ENCODE measurements at regions not wholly inside any gene's neighbourhood (a gene's known extent, or its start where the extent isn't known, plus 50 kb on each side); places are given as distances from the start of the nearest gene placed in this dataset.
A peak's percentile ranks its signal among the peaks of the same experiment; 100 is the strongest.
"Not testable (repeated sequence)": the region's sequence is repeated elsewhere in the genome, so short reads cannot be mapped to it uniquely, and the experiment has no call there.

GRCh38 chr5:112034421-112034979 lies 277.5 kb upstream of the NREP start:
- no peak for FAIRE-seq

DNA sequence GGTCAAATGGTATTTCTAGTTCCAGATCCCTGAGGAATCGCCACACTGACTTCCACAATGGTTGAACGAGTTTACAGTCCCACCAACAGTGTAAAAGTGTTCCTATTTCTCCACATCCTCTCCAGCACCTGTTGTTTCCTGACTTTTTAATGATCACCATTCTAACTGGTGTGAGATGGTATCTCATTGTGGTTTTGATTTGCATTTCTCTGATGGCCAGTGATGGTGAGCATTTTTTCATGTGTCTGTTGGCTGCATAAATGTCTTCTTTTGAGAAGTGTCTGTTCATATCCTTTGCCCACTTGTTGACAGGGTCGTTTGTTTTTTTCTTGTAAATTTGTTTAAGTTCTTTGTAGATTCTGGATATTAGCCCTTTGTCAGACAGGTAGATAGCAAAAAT lies 269.9 kb upstream of the NREP start:
- FAIRE-seq = not testable (repeated sequence)

More at GRCh38 chr5:112034421-112034979, 277.5 kb upstream of the NREP start:
- DNase-seq (ENCODE audit: extremely low spot score, insufficient read length, low read depth) = no peak

GRCh38 chr5:112025757-112026156 lies 268.8 kb upstream of the NREP start:
- FAIRE-seq (no peak), DNase-seq (ENCODE audit: extremely low spot score, insufficient read length, low read depth) (no peak)

More for the DNA sequence above, 269.9 kb upstream of the NREP start:
- DNase-seq (ENCODE audit: extremely low spot score, insufficient read length, low read depth) = not testable (repeated sequence)

GRCh38 chr5:112024769-112025168 lies 267.8 kb upstream of the NREP start:
- DNase-seq (ENCODE audit: extremely low spot score, insufficient read length, low read depth) (no peak), FAIRE-seq (no peak)

GRCh38 chr5:112024221-112024620 lies 267.2 kb upstream of the NREP start:
- FAIRE-seq (no peak), DNase-seq (ENCODE audit: extremely low spot score, insufficient read length, low read depth) (no peak)

GRCh38 chr5:112023766-112024165 lies 266.8 kb upstream of the NREP start:
- no peak for DNase-seq (ENCODE audit: extremely low spot score, insufficient read length, low read depth)

DNA sequence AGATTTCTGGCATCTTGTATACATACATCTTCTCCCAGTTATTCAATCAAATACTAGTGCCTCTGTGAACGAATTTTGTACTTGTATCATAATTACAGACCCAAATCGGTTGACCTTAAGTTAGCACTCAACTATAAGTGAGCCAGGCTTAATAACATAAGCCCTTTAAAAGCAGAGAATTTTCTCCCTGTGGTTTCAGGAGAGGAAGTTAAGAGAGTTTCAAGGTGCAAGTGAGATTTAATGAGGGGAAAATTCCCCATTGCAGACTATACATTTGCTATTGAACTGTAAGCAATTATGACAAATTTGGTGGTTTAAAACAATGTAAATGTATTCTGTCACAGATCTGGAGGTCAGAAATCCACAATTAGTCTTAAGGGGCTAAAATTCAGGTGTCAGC lies 261.9 kb upstream of the NREP start:
- peak; percentile 65 for FAIRE-seq
- no peak for DNase-seq (ENCODE audit: extremely low spot score, insufficient read length, low read depth)

More at GRCh38 chr5:112023766-112024165, 266.8 kb upstream of the NREP start:
- FAIRE-seq = no peak

GRCh38 chr5:112016980-112017379 lies 260.0 kb upstream of the NREP start:
- no peak for FAIRE-seq
- no peak for DNase-seq (ENCODE audit: extremely low spot score, insufficient read length, low read depth)

DNA sequence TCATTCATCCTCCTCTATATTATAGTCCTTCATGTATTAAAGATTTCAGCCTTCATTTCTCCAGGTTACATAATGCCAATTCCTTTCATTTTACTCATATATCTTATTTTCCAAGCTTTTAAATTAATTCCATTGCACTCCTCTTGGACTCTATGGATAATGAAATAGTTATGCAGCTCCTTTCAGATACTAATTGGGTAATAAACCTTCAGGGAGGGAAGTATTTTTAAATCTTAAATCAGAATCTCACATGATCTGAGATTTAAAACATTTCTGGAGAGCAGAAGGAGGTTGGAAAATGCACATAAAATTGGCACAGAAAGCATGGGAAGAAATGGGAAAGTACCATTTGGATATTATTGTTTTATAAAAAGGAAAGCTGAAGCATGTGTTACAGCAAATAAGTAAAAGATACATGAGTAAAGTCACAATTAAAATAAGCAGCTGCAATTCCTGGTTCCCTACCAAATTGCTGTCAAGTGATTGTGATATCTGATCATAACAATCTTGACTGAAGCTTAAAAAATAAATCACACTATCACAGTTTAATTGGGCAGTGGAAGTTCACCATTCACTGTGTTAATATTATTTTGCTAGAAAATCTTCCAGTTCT lies 257.9 kb upstream of the NREP start:
- DNase-seq (ENCODE audit: extremely low spot score, insufficient read length, low read depth) (no peak), FAIRE-seq (no peak)

DNA sequence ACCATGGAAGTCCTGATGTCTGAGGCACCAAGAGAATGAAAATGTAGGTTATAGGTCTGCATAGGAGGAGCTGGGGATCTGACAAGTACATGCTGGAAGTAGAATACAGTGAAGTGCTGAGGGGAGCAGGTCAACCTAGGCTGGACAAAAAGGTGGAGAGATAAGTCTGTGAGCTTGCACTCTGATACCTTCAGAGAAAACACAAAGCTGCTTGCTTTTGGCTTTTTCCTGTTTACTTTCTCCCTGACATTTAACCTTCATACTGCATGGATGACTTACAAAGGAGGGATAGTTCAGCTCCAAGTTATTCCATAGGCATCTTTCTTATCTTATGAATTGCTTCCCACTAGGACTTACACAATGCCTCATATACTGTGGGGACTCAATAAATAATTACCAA lies 256.7 kb upstream of the NREP start:
- FAIRE-seq = no peak
- DNase-seq (ENCODE audit: extremely low spot score, insufficient read length, low read depth) = no peak

DNA sequence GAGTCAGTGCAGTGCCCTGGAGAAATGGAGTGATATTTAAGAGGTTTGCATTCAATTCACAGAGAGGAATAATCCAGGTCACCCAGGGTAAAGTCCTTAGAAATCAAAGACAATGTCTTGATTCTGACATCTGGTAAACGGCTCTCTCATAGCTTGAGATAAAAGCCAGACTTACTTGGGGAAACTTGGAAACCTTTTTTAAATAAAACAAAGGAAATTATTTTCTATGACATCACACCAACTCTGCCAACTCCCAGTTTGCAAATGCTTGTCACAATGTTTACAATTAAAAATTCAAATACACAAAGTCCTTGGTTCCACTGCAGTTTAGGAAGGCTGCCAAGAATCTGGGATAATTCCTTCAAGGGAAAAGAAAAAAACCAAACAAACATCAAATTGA lies 255.1 kb upstream of the NREP start:
- DNase-seq (ENCODE audit: extremely low spot score, insufficient read length, low read depth) (no peak), FAIRE-seq (no peak)

- DNase-seq (ENCODE audit: extremely low spot score, insufficient read length, low read depth) = no peak
- no peak for FAIRE-seq
Measured at GRCh38 chr5:112010475-112010874, 253.5 kb upstream of the NREP start.

- no peak for FAIRE-seq
- DNase-seq (ENCODE audit: extremely low spot score, insufficient read length, low read depth) = no peak
Measured at GRCh38 chr5:112006721-112007120, 249.7 kb upstream of the NREP start.

GRCh38 chr5:112005623-112005930 lies 248.6 kb upstream of the NREP start:
- FAIRE-seq (no peak), DNase-seq (ENCODE audit: extremely low spot score, insufficient read length, low read depth) (no peak)

GRCh38 chr5:112004867-112005622 lies 248.1 kb upstream of the NREP start:
- FAIRE-seq (peak; percentile 47), DNase-seq (ENCODE audit: extremely low spot score, insufficient read length, low read depth) (no peak)

DNA sequence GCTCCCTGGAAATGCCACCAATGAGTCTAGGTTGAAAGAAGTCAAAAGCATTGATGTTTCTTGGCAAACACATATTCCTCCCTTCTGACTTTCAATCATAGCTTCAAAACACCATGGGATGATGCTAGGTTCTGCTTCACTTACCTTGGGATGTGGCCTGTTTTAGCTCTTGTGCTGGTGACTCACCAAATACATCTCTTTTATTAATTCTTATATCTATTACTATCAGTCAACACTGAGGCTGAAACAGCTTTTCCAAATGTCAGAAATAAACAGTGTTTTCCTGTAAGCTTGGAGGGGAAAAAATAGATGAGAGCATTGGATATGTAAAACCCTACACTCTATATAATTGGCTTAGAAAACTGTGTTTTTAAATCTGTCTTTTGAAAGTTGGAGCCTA lies 245.4 kb upstream of the NREP start:
- no peak for DNase-seq (ENCODE audit: extremely low spot score, insufficient read length, low read depth)
- no peak for FAIRE-seq

GRCh38 chr5:111999286-111999685 lies 242.3 kb upstream of the NREP start:
- DNase-seq (ENCODE audit: extremely low spot score, insufficient read length, low read depth) (no peak), FAIRE-seq (no peak)

DNA sequence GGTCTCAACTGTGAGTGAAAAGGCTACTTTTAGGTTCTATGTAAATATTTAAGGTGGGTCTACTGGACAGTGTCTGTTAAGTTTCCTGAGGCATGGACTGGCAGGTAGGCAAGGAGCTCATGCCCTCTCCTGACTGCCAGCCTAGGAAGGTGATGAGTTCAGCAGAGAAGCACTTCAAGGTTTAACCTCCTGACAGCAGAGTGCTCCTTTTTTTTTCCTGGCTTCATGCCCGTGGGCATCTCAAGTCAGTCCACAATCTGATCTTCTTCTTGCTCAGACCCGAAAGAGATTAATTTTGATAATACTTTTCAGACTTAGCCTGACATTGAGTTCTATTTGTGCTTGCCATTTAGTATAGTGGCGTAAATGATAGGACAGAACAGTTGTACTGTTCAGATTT lies 241.9 kb upstream of the NREP start:
- no peak for DNase-seq (ENCODE audit: extremely low spot score, insufficient read length, low read depth)
- FAIRE-seq = no peak

GRCh38 chr5:111997711-111998110 lies 240.7 kb upstream of the NREP start:
- no peak for DNase-seq (ENCODE audit: extremely low spot score, insufficient read length, low read depth)
- no peak for FAIRE-seq

- no peak for DNase-seq (ENCODE audit: extremely low spot score, insufficient read length, low read depth)
- no peak for FAIRE-seq
Measured at GRCh38 chr5:111997308-111997707, 240.3 kb upstream of the NREP start.

DNA sequence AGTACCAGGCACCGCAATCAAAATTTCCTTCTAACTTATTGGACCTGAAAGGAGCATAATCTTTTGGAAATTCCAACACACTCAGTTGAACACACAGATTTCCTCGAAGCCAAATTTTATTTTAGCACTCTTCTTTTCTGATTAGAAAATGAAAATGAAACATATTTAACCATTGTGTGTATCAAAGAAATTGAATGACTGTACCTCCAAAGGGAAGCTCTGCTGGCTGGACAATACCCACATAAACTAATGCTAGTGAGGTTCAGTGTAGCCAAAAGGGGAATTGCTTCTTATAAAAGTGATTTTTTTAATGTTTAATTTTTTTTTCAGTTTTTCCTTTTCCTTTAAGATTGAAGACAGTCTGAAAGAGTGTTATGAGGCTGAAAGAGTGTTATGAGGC lies 239.6 kb upstream of the NREP start:
- no peak for DNase-seq (ENCODE audit: extremely low spot score, insufficient read length, low read depth)
- peak; percentile 24 for FAIRE-seq

- DNase-seq (ENCODE audit: extremely low spot score, insufficient read length, low read depth) (no peak), FAIRE-seq (no peak)
Measured at GRCh38 chr5:111995701-111996100, 238.7 kb upstream of the NREP start.
